ENCODE measurements at regions not wholly inside any gene's neighbourhood (a gene's known extent, or its start where the extent isn't known, plus 50 kb on each side); places are given as distances from the start of the nearest gene placed in this dataset.

GRCh38 chr18:8951491-8951890 lies 151.0 kb upstream of the NDUFV2 start:
- POLR2A ChIA-PET = no interaction called here
- peaks cover 6% of the 10 kb centered on the region for H3K9me3 Mint-ChIP-seq (ENCODE audit: unreplicated experiment)

GRCh38 chr18:8952174-8952573 lies 150.3 kb upstream of the NDUFV2 start:
- no TSS peak for BruUV-seq (replicated peaks)
- no peak for DNase-seq
- no peak overlapping the region for H3K27ac Mint-ChIP-seq (ENCODE audit: unreplicated experiment)
- intact Hi-C loops (cut with micrococcal nuclease; ENCODE audit: unreplicated experiment) = no loop called here
- peaks cover 41% of the 10 kb centered on the region for H3K4me1 ChIP-seq
- H3K4me3 ChIP-seq (ENCODE audit: low read depth, low read length) = no peak overlapping the region
- H3K27me3 Mint-ChIP-seq (ENCODE audit: insufficient read depth, unreplicated experiment) = no peaks in the 10 kb centered on the region
- no peaks in the 10 kb centered on the region for H3K27me3 ChIP-seq (replicated peaks; ENCODE audit: control insufficient read depth, insufficient read depth, low read length)
- peaks cover 12% of the 10 kb centered on the region for H3K9me3 Mint-ChIP-seq (ENCODE audit: unreplicated experiment)
- H3K4me3 Mint-ChIP-seq (ENCODE audit: unreplicated experiment) = no peak overlapping the region
- CTCF ChIA-PET = no interaction called here
- H3K36me3 Mint-ChIP-seq (ENCODE audit: insufficient read depth, unreplicated experiment) = peaks cover 5% of the 10 kb centered on the region
- H3K9me3 ChIP-seq = peaks cover 8% of the 10 kb centered on the region; the same call in 1 of the 2 replicates
- peaks cover 33% of the 10 kb centered on the region for H3K4me1 Mint-ChIP-seq (ENCODE audit: low read depth, unreplicated experiment)
- TF ChIP-seq CTCF (IDR thresholded peaks at IDR 0.05; ENCODE audit: insufficient read depth in 1 of 2, low read depth in 1 of 2, low read length in 1 of 2, severe bottlenecking in 1 of 2, unreplicated experiment in 1 of 2) = no peak
- POLR2A ChIA-PET = no interaction called here
- H3K36me3 ChIP-seq (ENCODE audit: control insufficient read depth, insufficient read depth, low read length) = no peaks in the 10 kb centered on the region

More at GRCh38 chr18:8951491-8951890, 151.0 kb upstream of the NDUFV2 start:
- Histone ChIP-seq H3K4me3 (ENCODE audit: low read depth, low read length) (no peak overlapping the region), H3K9me3 (peaks cover 6% of the 10 kb centered on the region; the same call in 1 of the 2 replicates), H3K4me1 (peaks cover 34% of the 10 kb centered on the region), H3K36me3 (ENCODE audit: control insufficient read depth, insufficient read depth, low read length) (no peaks in the 10 kb centered on the region), H3K27me3 (replicated peaks; ENCODE audit: control insufficient read depth, insufficient read depth, low read length) (no peaks in the 10 kb centered on the region)
- TF ChIP-seq CTCF (IDR thresholded peaks at IDR 0.05; ENCODE audit: insufficient read depth in 1 of 2, low read depth in 1 of 2, low read length in 1 of 2, severe bottlenecking in 1 of 2, unreplicated experiment in 1 of 2) = no peak
- Mint-ChIP-seq H3K36me3 (ENCODE audit: insufficient read depth, unreplicated experiment) (peaks cover 5% of the 10 kb centered on the region), H3K27me3 (ENCODE audit: insufficient read depth, unreplicated experiment) (no peaks in the 10 kb centered on the region), H3K4me3 (ENCODE audit: unreplicated experiment) (no peak overlapping the region), H3K4me1 (ENCODE audit: low read depth, unreplicated experiment) (peaks cover 28% of the 10 kb centered on the region), H3K27ac (ENCODE audit: unreplicated experiment) (no peak overlapping the region)
- no TSS peak for BruUV-seq (replicated peaks)
- intact Hi-C loops (cut with micrococcal nuclease; ENCODE audit: unreplicated experiment) = no loop called here
- CTCF ChIA-PET = no interaction called here
- no peak for DNase-seq

GRCh38 chr18:8952769-8953760 lies 149.4 kb upstream of the NDUFV2 start:
- Mint-ChIP-seq H3K4me1 (ENCODE audit: low read depth, unreplicated experiment) (peaks cover 29% of the 10 kb centered on the region), H3K4me3 (ENCODE audit: unreplicated experiment) (no peak overlapping the region), H3K9me3 (ENCODE audit: unreplicated experiment) (peaks cover 12% of the 10 kb centered on the region), H3K27ac (ENCODE audit: unreplicated experiment) (no peak overlapping the region), H3K36me3 (ENCODE audit: insufficient read depth, unreplicated experiment) (peaks cover 5% of the 10 kb centered on the region), H3K27me3 (ENCODE audit: insufficient read depth, unreplicated experiment) (no peaks in the 10 kb centered on the region)
- TF ChIP-seq CTCF (IDR thresholded peaks at IDR 0.05; ENCODE audit: insufficient read depth in 1 of 2, low read depth in 1 of 2, low read length in 1 of 2, severe bottlenecking in 1 of 2, unreplicated experiment in 1 of 2) = no peak
- POLR2A ChIA-PET = no interaction called here
- DNase-seq = no peak
- Histone ChIP-seq H3K36me3 (ENCODE audit: control insufficient read depth, insufficient read depth, low read length) (no peaks in the 10 kb centered on the region), H3K4me3 (ENCODE audit: low read depth, low read length) (no peak overlapping the region), H3K9me3 (peaks cover 13% of the 10 kb centered on the region), H3K4me1 (peaks cover 49% of the 10 kb centered on the region), H3K27me3 (replicated peaks; ENCODE audit: control insufficient read depth, insufficient read depth, low read length) (no peaks in the 10 kb centered on the region)
- intact Hi-C loops (cut with micrococcal nuclease; ENCODE audit: unreplicated experiment) = no loop called here
- CTCF ChIA-PET = no interaction called here
- BruUV-seq (replicated peaks) = no TSS peak
